AG04450 (cell line): ENCODE measurements at regions not wholly inside any gene's neighbourhood (a gene's known extent, or its start where the extent isn't known, plus 50 kb on each side); places are given as distances from the start of the nearest gene placed in this dataset.
"Not testable (repeated sequence)": the region's sequence is repeated elsewhere in the genome, so short reads cannot be mapped to it uniquely, and the experiment has no call there.

Experiments
- CTCF ChIA-PET: fragments of 300-600, 350-600 bp; formaldehyde crosslinking; extraction: SDS; loops from one replicate; lab custom pipeline; 2022; ENCODE audit warnings: antibody characterized with exemption, inconsistent platforms; lab: Charles Lee
- POLR2A ChIA-PET: fragments of 350-600 bp; formaldehyde crosslinking; extraction: SDS; loops from one replicate; lab custom pipeline; 2021; ENCODE audit warnings: antibody characterized with exemption, inconsistent platforms; lab: Yijun Ruan, JAX
- DNase-seq: peaks from one replicate; pipeline ENCODE4 v3.0.0-alpha.2; 2011; ENCODE audit warnings: low read depth, low spot score
- H3K27ac ChIP-seq: one replicate; pipeline ENCODE4 v1.5.1; 2012; ENCODE audit warnings: low read depth, low read length, control low read depth
- H3K27me3 ChIP-seq: one replicate; pipeline ENCODE4 v1.6.0; 2012; ENCODE audit warnings: low read length; ENCODE audit not compliant: control insufficient read depth, insufficient read depth
- H3K4me3 ChIP-seq: 2 replicates; pipeline ENCODE4 v1.5.1; 2011; ENCODE audit warnings: mild to moderate bottlenecking, low read depth, low read length, control low read depth
- H3K9me3 ChIP-seq: 2 replicates; pipeline ENCODE4 v1.5.1; 2012; ENCODE audit warnings: low read length; ENCODE audit not compliant: control insufficient read depth, insufficient read depth
- CTCF ChIP-seq: IDR thresholded peaks from 2 replicates; pipeline ENCODE4 v1.5.1; 2011; ENCODE audit warnings: low read depth, low read length, control low read depth, inconsistent platforms

- no peak overlapping the region for H3K4me3 ChIP-seq
- no peak overlapping the region for H3K27ac ChIP-seq
- H3K27me3 ChIP-seq = no peaks in the 10 kb centered on the region
- no peaks in the 10 kb centered on the region for H3K9me3 ChIP-seq
- CTCF ChIA-PET = no interaction called here
- POLR2A ChIA-PET = no interaction called here
- DNase-seq = no peak
- no peak for TF ChIP-seq CTCF
Measured at GRCh38 chr14:46136456-46136855, 515.1 kb downstream of the RPL10L start.

- POLR2A ChIA-PET = no interaction called here
- H3K27ac ChIP-seq = no peak overlapping the region
- H3K4me3 ChIP-seq = no peak overlapping the region
- H3K27me3 ChIP-seq = no peaks in the 10 kb centered on the region
- CTCF ChIA-PET = no interaction called here
- peaks cover 48% of the 10 kb centered on the region for H3K9me3 ChIP-seq
- TF ChIP-seq CTCF = no peak
- no peak for DNase-seq
Measured at GRCh38 chr14:46108228-46108627, 543.4 kb downstream of the RPL10L start.

GRCh38 chr14:46100901-46101300, 550.7 kb downstream of the RPL10L start:
- POLR2A ChIA-PET, H3K27ac ChIP-seq, H3K27me3 ChIP-seq, H3K4me3 ChIP-seq, CTCF ChIA-PET, DNase-seq, H3K9me3 ChIP-seq: not testable (repeated sequence)

GRCh38 chr14:46091819-46092218, 559.8 kb downstream of the RPL10L start:
- ChIA-PET POLR2A (interaction anchor here (0.5 kb wide), 1 partner anchor 558 kb away, joined by 3 read pairs; no protein-coding TSS in a partner anchor), CTCF (no interaction called here)
- no peak for DNase-seq
- no peak overlapping the region for H3K27ac ChIP-seq
- no peaks in the 10 kb centered on the region for H3K27me3 ChIP-seq
- H3K9me3 ChIP-seq = peaks cover 6% of the 10 kb centered on the region; the same call in 1 of the 2 replicates
- H3K4me3 ChIP-seq = no peak overlapping the region
- TF ChIP-seq CTCF = no peak

- H3K27me3 ChIP-seq = no peaks in the 10 kb centered on the region
- no peak for TF ChIP-seq CTCF
- no peak for DNase-seq
- H3K9me3 ChIP-seq = peaks cover 4% of the 10 kb centered on the region; the same call in 1 of the 2 replicates
- H3K4me3 ChIP-seq = no peak overlapping the region
- CTCF ChIA-PET = no interaction called here
- H3K27ac ChIP-seq = no peak overlapping the region
- POLR2A ChIA-PET = no interaction called here
Measured at GRCh38 chr14:46087604-46088003, 564.0 kb downstream of the RPL10L start.

- H3K27me3 ChIP-seq = no peaks in the 10 kb centered on the region
- no peak overlapping the region for H3K4me3 ChIP-seq
- DNase-seq = no peak
- no peak for TF ChIP-seq CTCF
- POLR2A ChIA-PET = no interaction called here
- peaks cover 3% of the 10 kb centered on the region; the same call in 1 of the 2 replicates for H3K9me3 ChIP-seq
- no peak overlapping the region for H3K27ac ChIP-seq
- CTCF ChIA-PET = no interaction called here
Measured at GRCh38 chr14:46074061-46074460, 577.5 kb downstream of the RPL10L start.
